HL-60 (cell line): ENCODE measurements at regions not wholly inside any gene's neighbourhood (a gene's known extent, or its start where the extent isn't known, plus 50 kb on each side); places are given as distances from the start of the nearest gene placed in this dataset.

ENCODE experiments used
- DNase-seq, 2 experiments: peaks; one replicate each; pipeline ENCODE4 v3.0.0-alpha.2; 2010 to 2020; ENCODE audit warnings: low read depth in 1 of 2, low spot score in 1 of 2
- H3K27ac ChIP-seq: fragments of 250-450 bp; sonication (Bioruptor Pico); replicated peaks from 2 replicates; pipeline ENCODE4 v1.5.1; 2020; ENCODE audit warnings: mild to moderate bottlenecking, moderate library complexity
- H3K27me3 ChIP-seq: fragments of 250-450 bp; sonication (Bioruptor Pico); 2 replicates; pipeline ENCODE4 v1.5.1; 2021; ENCODE audit warnings: mild to moderate bottlenecking, moderate library complexity; ENCODE audit not compliant: insufficient read depth, poor library complexity, severe bottlenecking
- H3K4me3 ChIP-seq: replicated peaks from 2 replicates; pipeline ENCODE4 v1.5.1; 2011; ENCODE audit warnings: mild to moderate bottlenecking, control low read depth, low read length; ENCODE audit not compliant: insufficient read depth
- CTCF ChIP-seq: IDR thresholded peaks from one replicate; pipeline ENCODE4 v1.5.1; 2011; ENCODE audit warnings: low read length, control low read depth, inconsistent platforms; ENCODE audit not compliant: insufficient read depth
- GABPA ChIP-seq: IDR thresholded peaks from 2 replicates; pipeline ENCODE4 v1.6.1; 2012; ENCODE audit warnings: low read depth
- POLR2AphosphoS5 ChIP-seq: IDR thresholded peaks from 2 replicates; pipeline ENCODE4 v1.6.1; 2012; ENCODE audit warnings: low read depth
- REST ChIP-seq: IDR thresholded peaks from 2 replicates; pipeline ENCODE4 v1.6.1; 2012; ENCODE audit warnings: low read depth; ENCODE audit not compliant: insufficient replicate concordance
- SPI1 ChIP-seq: IDR thresholded peaks from 2 replicates; pipeline ENCODE4 v1.6.1; 2012; ENCODE audit warnings: low read depth, mild to moderate bottlenecking, borderline replicate concordance

- Histone ChIP-seq H3K27ac (no peak overlapping the region), H3K27me3 (peaks cover under 1% of the 10 kb centered on the region), H3K4me3 (no peak overlapping the region)
- DNase-seq: peak in 1 of 2 experiments; percentile 10
- no peak for TF ChIP-seq GABPA
- TF ChIP-seq REST: no peak
- TF ChIP-seq POLR2AphosphoS5: no peak
- no peak for TF ChIP-seq CTCF
- no peak for TF ChIP-seq SPI1
Observed at GRCh38 chr2:191773136-191773535, 73.8 kb downstream of the CAVIN2 start.

GRCh38 chr2:191777351-191777750, 69.5 kb downstream of the CAVIN2 start:
- no peak overlapping the region for H3K4me3 ChIP-seq
- H3K27ac ChIP-seq: no peak overlapping the region
- H3K27me3 ChIP-seq: no peaks in the 10 kb centered on the region
- TF ChIP-seq REST (no peak), POLR2AphosphoS5 (no peak), SPI1 (no peak)
- no peak for DNase-seq

- no peaks in the 10 kb centered on the region for H3K27me3 ChIP-seq
- H3K4me3 ChIP-seq: no peak overlapping the region
- no peak for DNase-seq
- no peak overlapping the region for H3K27ac ChIP-seq
- TF ChIP-seq CTCF (no peak), SPI1 (no peak), POLR2AphosphoS5 (no peak), REST (no peak)
Observed at GRCh38 chr2:191778041-191778440, 68.8 kb downstream of the CAVIN2 start.

GRCh38 chr2:191782351-191782750, 64.5 kb downstream of the CAVIN2 start:
- no peak overlapping the region for H3K4me3 ChIP-seq
- H3K27ac ChIP-seq: no peak overlapping the region
- no peak for TF ChIP-seq SPI1
- no peak for TF ChIP-seq GABPA
- no peak for TF ChIP-seq REST
- no peak for TF ChIP-seq CTCF
- no peak for TF ChIP-seq POLR2AphosphoS5
- DNase-seq: no peak
- no peaks in the 10 kb centered on the region for H3K27me3 ChIP-seq
